ENCODE measurements at regions not wholly inside any gene's neighbourhood (a gene's known extent, or its start where the extent isn't known, plus 50 kb on each side); places are given as distances from the start of the nearest gene placed in this dataset.

DNA sequence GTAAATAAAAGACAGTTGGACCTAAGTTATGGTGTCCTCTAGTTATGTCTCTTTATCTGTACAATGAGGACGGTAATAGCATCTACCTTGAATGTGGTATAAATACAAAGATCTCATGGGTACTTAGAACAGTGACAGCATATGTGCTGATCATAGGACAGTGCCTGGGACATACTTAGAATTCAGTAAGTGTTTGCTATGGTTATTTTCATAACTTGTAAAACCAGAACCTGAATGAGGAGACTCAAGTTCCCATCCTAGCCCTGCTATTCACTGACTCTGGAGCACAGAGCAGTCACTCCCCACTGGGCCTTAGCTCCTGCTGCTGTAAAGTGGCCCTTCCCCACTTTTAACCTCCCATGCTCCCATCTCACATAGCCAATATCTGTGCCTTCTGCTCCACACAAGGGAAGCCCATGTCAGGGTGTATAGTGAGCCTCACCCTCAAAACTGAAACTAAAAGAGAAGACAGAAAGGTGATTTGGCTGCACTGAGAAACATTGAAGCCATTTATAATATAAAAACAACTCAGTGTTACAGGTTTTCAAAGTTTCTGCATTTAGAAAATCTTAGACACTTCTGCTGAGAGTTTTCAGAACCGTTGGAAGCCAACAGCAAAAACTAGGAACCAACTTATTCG, 225.4 kb upstream of the UBE2E2 start:
- no peak overlapping the region for H3K4me3 ChIP-seq (ENCODE audit: low read depth, low read length)
- TF ChIP-seq, protein P1, sequence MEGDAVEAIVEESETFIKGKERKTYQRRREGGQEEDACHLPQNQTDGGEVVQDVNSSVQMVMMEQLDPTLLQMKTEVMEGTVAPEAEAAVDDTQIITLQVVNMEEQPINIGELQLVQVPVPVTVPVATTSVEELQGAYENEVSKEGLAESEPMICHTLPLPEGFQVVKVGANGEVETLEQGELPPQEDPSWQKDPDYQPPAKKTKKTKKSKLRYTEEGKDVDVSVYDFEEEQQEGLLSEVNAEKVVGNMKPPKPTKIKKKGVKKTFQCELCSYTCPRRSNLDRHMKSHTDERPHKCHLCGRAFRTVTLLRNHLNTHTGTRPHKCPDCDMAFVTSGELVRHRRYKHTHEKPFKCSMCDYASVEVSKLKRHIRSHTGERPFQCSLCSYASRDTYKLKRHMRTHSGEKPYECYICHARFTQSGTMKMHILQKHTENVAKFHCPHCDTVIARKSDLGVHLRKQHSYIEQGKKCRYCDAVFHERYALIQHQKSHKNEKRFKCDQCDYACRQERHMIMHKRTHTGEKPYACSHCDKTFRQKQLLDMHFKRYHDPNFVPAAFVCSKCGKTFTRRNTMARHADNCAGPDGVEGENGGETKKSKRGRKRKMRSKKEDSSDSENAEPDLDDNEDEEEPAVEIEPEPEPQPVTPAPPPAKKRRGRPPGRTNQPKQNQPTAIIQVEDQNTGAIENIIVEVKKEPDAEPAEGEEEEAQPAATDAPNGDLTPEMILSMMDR (IDR thresholded peaks at IDR 0.05; ENCODE audit: control insufficient read depth, extremely low read depth, insufficient read depth), result no peak
- DNase-seq (ENCODE audit: low read depth), result no peak

DNA sequence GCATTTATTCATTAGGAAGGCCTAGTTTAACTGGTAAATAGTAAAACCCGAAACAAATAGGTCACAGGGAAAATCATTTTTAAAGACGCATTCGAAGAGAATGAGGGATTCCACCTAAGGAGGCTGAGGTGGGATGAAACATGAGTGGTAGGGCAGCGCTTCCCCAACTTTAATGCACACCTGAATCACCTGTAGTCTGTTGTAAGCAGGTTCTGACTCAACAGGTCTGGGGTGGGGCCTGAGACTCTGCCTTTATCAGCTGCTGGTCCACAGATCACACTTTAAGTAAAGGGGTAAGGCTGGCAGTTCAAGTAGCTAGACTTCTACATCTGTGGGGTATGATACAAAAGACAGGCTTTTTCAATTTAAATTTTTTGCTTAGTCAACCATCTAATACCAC, 223.5 kb upstream of the UBE2E2 start:
- no peak overlapping the region for H3K4me3 ChIP-seq (ENCODE audit: low read depth, low read length)
- TF ChIP-seq, protein P1 (IDR thresholded peaks at IDR 0.05; ENCODE audit: control insufficient read depth, extremely low read depth, insufficient read depth), result no peak

DNA sequence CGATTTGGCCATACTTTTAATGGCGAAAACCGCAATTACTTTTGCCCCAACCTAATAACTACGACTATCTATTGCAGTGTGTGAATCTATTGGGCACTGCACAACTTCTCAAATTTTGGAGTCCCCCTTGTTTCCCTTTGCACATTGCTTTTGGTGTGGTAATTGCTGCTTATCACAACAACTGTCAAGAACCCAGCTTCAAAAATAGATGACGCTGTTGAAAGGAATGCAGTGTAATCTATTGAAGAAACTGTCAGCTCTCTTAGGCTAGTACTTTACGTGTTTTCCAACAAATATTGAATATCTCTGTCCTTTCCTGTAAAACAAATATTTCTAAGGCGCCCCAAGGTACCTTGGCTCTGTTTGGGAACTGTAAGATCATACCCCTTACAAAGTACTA, 222.8 kb upstream of the UBE2E2 start:
- no peak for DNase-seq (ENCODE audit: low read depth)
- TF ChIP-seq, protein P1 (IDR thresholded peaks at IDR 0.05; ENCODE audit: control insufficient read depth, extremely low read depth, insufficient read depth), result no peak
- H3K4me3 ChIP-seq (ENCODE audit: low read depth, low read length), result no peak overlapping the region

More for the DNA sequence above, 223.5 kb upstream of the UBE2E2 start:
- no peak for DNase-seq (ENCODE audit: low read depth)

DNA sequence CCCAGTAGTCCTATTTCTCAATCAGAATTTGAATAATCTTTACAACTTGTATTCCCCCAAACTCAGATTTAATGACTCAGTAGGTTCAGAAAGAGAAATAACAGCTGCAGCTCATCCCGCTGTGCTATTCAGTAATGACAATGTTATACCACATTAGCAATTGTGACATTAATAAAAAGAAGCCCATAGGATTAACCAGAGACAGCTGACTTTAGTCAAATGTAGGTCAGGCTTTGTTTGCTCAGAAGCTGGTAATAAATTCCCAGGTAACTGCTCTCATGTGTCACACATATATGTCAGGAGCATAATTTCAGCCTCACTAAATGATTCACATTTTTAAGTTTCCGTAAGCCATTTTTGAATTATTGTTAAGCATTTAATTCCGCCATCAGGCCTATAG, 222.0 kb upstream of the UBE2E2 start:
- TF ChIP-seq, protein P1 (IDR thresholded peaks at IDR 0.05; ENCODE audit: control insufficient read depth, extremely low read depth, insufficient read depth), result no peak
- no peak overlapping the region for H3K4me3 ChIP-seq (ENCODE audit: low read depth, low read length)

DNA sequence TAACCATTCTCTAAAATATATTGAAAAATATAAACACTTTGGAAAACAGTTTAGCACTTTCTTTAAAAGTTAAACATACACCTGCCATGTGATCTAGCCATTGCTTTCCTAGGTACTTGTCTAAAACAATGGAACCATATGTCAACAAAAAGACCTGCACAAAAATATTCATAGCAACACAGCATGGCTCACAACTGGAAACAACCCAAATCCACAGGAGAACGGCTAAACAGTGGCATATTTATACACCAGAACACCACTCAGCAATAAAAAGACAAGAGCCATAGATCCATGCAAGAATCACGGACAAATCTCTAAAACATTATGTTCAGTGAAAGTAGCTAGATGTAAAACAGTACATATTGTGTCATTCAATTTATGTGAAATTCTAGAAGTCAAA, 221.3 kb upstream of the UBE2E2 start:
- TF ChIP-seq, protein P1 (IDR thresholded peaks at IDR 0.05; ENCODE audit: control insufficient read depth, extremely low read depth, insufficient read depth), result no peak
- DNase-seq (ENCODE audit: low read depth), result no peak
- no peak overlapping the region for H3K4me3 ChIP-seq (ENCODE audit: low read depth, low read length)

More for the DNA sequence above, 222.0 kb upstream of the UBE2E2 start:
- no peak for DNase-seq (ENCODE audit: low read depth)

DNA sequence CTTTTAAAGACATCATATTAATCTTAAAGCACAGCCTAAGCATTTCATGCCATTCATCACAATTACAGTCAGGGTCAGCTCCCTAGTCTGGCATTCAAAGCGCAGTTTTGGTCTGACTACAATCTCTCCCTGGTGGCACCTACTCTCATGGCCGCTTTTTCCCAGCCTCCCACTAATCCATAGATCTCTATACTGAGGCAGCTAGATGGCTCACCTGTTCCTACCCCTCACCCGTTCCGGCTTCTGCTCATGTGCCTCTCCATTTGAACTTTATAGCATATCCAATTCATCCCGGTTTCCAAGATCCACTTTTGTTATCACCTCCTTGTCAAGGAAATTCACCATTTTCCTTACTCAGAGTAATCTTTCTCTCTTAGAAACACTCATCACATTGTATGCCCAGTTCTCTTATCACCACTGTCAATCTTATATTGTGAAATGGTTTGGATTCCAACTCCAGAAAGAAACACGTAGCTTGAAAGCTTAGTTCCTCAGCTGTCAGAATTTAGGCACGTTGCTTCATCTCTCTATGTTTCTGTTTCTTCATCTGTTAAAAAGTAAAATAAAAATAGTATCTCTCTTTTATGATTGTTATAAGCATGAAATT, 220.0 kb upstream of the UBE2E2 start:
- no peak for DNase-seq (ENCODE audit: low read depth)
- H3K4me3 ChIP-seq (ENCODE audit: low read depth, low read length), result no peak overlapping the region
- TF ChIP-seq, protein P1 (IDR thresholded peaks at IDR 0.05; ENCODE audit: control insufficient read depth, extremely low read depth, insufficient read depth), result no peak

DNA sequence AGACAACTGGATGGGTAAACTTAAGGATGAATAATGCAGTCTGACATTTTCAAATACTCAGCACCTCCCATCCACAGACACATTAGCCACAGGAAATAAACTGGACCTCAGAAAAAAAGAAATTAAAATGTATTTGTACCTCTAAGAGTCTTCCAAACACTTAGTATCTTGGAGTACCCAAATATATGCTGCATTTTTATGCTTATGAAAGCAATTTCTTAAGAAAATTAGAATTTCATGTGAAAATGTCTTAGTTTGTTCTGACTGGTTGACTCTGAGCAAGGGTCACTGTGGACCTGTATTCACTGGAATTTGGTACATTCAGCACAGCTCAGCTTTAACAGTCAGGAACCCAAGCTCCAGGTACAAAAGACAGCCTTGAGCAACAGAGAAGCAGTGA, 216.2 kb upstream of the UBE2E2 start:
- TF ChIP-seq, protein P1 (IDR thresholded peaks at IDR 0.05; ENCODE audit: control insufficient read depth, extremely low read depth, insufficient read depth), result no peak
- H3K4me3 ChIP-seq (ENCODE audit: low read depth, low read length), result no peak overlapping the region
- no peak for DNase-seq (ENCODE audit: low read depth)

All from LNCaP clone FGC (cell line).